CD8-positive, alpha-beta memory T cell (primary cell): ENCODE measurements at regions not wholly inside any gene's neighbourhood (a gene's known extent, or its start where the extent isn't known, plus 50 kb on each side); places are given as distances from the start of the nearest gene placed in this dataset.

Experiments
- CTCF ChIA-PET: fragments of 350-600 bp; sonication (Branson Sonifier 250); formaldehyde crosslinking; loops from one replicate; lab custom pipeline; 2021; ENCODE audit warnings: antibody characterized with exemption; lab: Charles Lee
- POLR2A ChIA-PET: fragments of 350-600 bp; sonication (Branson Sonifier 250); formaldehyde crosslinking; loops from one replicate; lab custom pipeline; 2021; ENCODE audit warnings: antibody characterized with exemption; lab: Charles Lee
- DNase-seq, 5 donors: peaks; one replicate each; pipeline versions ENCODE4 v3.0.0 to v3.0.0-alpha.2; 2020 to 2022; ENCODE audit warnings: mixed read lengths in 1 of 5
- H3K27ac ChIP-seq: one replicate; pipeline ENCODE4 v1.7.0; 2013; ENCODE audit warnings: low read depth, mild to moderate bottlenecking, low read length, moderate library complexity
- H3K27me3 ChIP-seq: 2 replicates; pipeline ENCODE4 v1.7.0; 2013; ENCODE audit warnings: low read length, mild to moderate bottlenecking; ENCODE audit not compliant: insufficient read depth, poor library complexity, severe bottlenecking
- H3K36me3 ChIP-seq: 2 replicates; pipeline ENCODE4 v1.7.0; 2013; ENCODE audit warnings: mild to moderate bottlenecking, low read length, moderate library complexity; ENCODE audit not compliant: insufficient read depth
- H3K4me1 ChIP-seq: 2 replicates; pipeline ENCODE4 v1.7.0; 2013; ENCODE audit warnings: mild to moderate bottlenecking, low read length, moderate library complexity; ENCODE audit not compliant: insufficient read depth
- H3K4me3 ChIP-seq: 2 replicates; pipeline ENCODE4 v1.7.0; 2013; ENCODE audit warnings: mild to moderate bottlenecking, low read length
- H3K9me3 ChIP-seq: 2 replicates; pipeline ENCODE4 v1.7.0; 2013; ENCODE audit warnings: mild to moderate bottlenecking, low read length
- H3K27ac Mint-ChIP-seq, 8 donors: one replicate each; pipeline ENCODE4 v1.8.0; 2020 to 2021; ENCODE audit warnings: mixed read lengths in 8 of 8, mild to moderate bottlenecking in 6 of 8, inconsistent platforms in 3 of 8, moderate library complexity in 3 of 8
- H3K27me3 Mint-ChIP-seq, 2 donors: one replicate each; pipeline ENCODE4 v1.8.0; 2020 to 2021; ENCODE audit warnings: mixed read lengths in 2 of 2, mild to moderate bottlenecking in 1 of 2, moderate library complexity in 1 of 2
- H3K36me3 Mint-ChIP-seq, 3 donors: one replicate each; pipeline ENCODE4 v1.8.0; 2020 to 2021; ENCODE audit warnings: mixed read lengths in 3 of 3, inconsistent platforms in 1 of 3, mild to moderate bottlenecking in 1 of 3
- H3K4me1 Mint-ChIP-seq, 3 donors: one replicate each; pipeline ENCODE4 v1.8.0; 2020 to 2021; ENCODE audit warnings: mixed read lengths in 3 of 3, inconsistent platforms in 1 of 3, mild to moderate bottlenecking in 1 of 3
- H3K4me3 Mint-ChIP-seq, 7 donors: one replicate each; pipeline ENCODE4 v1.8.0; 2020 to 2021; ENCODE audit warnings: mixed read lengths in 7 of 7, mild to moderate bottlenecking in 6 of 7, moderate library complexity in 4 of 7, inconsistent platforms in 2 of 7
- H3K9me3 Mint-ChIP-seq, 5 donors: one replicate each; pipeline ENCODE4 v1.8.0; 2020 to 2022; ENCODE audit warnings: mixed read lengths in 5 of 5, mild to moderate bottlenecking in 3 of 5, moderate library complexity in 2 of 5, inconsistent platforms in 1 of 5

DNA sequence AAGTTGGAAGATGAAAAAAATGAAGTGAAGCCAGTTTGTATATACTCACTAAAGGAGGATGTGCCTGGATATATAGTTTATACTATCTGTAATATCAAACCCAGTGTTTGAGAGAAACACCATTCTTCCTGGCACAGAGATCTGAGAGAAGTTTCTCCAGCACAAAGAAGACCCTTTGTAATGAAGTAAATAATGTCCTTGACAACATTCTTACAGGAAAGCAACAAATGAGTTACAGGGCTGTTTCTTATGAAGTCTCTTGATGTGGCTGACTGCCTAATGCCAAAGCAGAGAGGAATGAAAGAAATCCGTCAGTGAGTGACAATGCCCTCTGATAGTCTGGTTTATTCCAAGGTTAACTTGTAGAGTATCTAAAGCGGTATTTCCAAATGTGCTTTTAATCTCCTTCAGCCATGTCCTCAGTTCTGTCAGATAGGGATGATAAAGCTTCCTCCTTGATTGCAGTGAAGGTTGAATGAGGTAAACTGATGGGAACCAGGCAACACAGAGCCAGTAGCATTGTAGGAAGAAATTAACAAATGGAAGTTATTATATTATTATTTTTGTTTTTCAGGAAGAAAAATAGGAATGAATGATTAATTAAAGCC lies 123.1 kb upstream of the ZNF608 start:
- no peaks in the 10 kb centered on the region for H3K27me3 ChIP-seq
- ChIA-PET CTCF (no interaction called here), POLR2A (no interaction called here)
- no peak overlapping the region for H3K27ac ChIP-seq
- Mint-ChIP-seq H3K27ac (no peak overlapping the region), H3K4me1 (peaks cover 0 to 9% (median 5%) of the 10 kb centered on the region in 3 donors), H3K27me3 (no peaks in the 10 kb centered on the region), H3K9me3 (peaks cover 0 to 16% (median 3%) of the 10 kb centered on the region in 5 donors), H3K4me3 (no peak overlapping the region), H3K36me3 (no peaks in the 10 kb centered on the region)
- no peaks in the 10 kb centered on the region for H3K36me3 ChIP-seq
- no peak for DNase-seq
- no peak overlapping the region for H3K4me3 ChIP-seq
- H3K4me1 ChIP-seq, result no peaks in the 10 kb centered on the region
- no peaks in the 10 kb centered on the region for H3K9me3 ChIP-seq

GRCh38 chr5:124870070-124870469 lies 123.6 kb upstream of the ZNF608 start:
- Histone ChIP-seq H3K36me3 (no peaks in the 10 kb centered on the region), H3K27ac (no peak overlapping the region), H3K4me1 (no peaks in the 10 kb centered on the region), H3K4me3 (no peak overlapping the region), H3K27me3 (no peaks in the 10 kb centered on the region), H3K9me3 (no peaks in the 10 kb centered on the region)
- Mint-ChIP-seq H3K9me3 (peaks cover 0 to 17% (median 3%) of the 10 kb centered on the region in 5 donors), H3K4me3 (no peak overlapping the region), H3K27me3 (no peaks in the 10 kb centered on the region), H3K27ac (no peak overlapping the region), H3K36me3 (no peaks in the 10 kb centered on the region), H3K4me1 (peaks cover 0 to 9% (median 5%) of the 10 kb centered on the region in 3 donors)
- POLR2A ChIA-PET, result no interaction called here
- no peak for DNase-seq
- CTCF ChIA-PET, result no interaction called here

GRCh38 chr5:124871303-124871702 lies 124.9 kb upstream of the ZNF608 start:
- H3K27ac ChIP-seq, result no peak overlapping the region
- Mint-ChIP-seq H3K4me3 (no peak overlapping the region), H3K36me3 (no peaks in the 10 kb centered on the region), H3K27ac (no peak overlapping the region), H3K27me3 (no peaks in the 10 kb centered on the region), H3K4me1 (peaks cover 0 to 9% (median 5%) of the 10 kb centered on the region in 3 donors), H3K9me3 (peaks cover 0 to 16% (median 0%) of the 10 kb centered on the region in 5 donors)
- H3K9me3 ChIP-seq, result no peaks in the 10 kb centered on the region
- CTCF ChIA-PET, result no interaction called here
- no peak for DNase-seq
- POLR2A ChIA-PET, result no interaction called here
- H3K27me3 ChIP-seq, result no peaks in the 10 kb centered on the region
- no peaks in the 10 kb centered on the region for H3K4me1 ChIP-seq
- no peak overlapping the region for H3K4me3 ChIP-seq
- no peaks in the 10 kb centered on the region for H3K36me3 ChIP-seq

GRCh38 chr5:124872086-124872485 lies 125.6 kb upstream of the ZNF608 start:
- no peak overlapping the region for H3K4me3 Mint-ChIP-seq
- H3K4me1 ChIP-seq, result no peaks in the 10 kb centered on the region
- no peak overlapping the region for H3K27ac ChIP-seq
- H3K4me1 Mint-ChIP-seq, result peaks cover 0 to 2% (median 1%) of the 10 kb centered on the region in 3 donors
- H3K36me3 Mint-ChIP-seq, result no peaks in the 10 kb centered on the region
- H3K27me3 ChIP-seq, result no peaks in the 10 kb centered on the region
- H3K27me3 Mint-ChIP-seq, result no peaks in the 10 kb centered on the region
- H3K4me3 ChIP-seq, result no peak overlapping the region
- H3K36me3 ChIP-seq, result no peaks in the 10 kb centered on the region
- ChIA-PET POLR2A (no interaction called here), CTCF (no interaction called here)
- DNase-seq, result no peak
- H3K9me3 ChIP-seq, result no peaks in the 10 kb centered on the region
- H3K27ac Mint-ChIP-seq, result no peak overlapping the region
- peaks cover 0 to 16% (median 0%) of the 10 kb centered on the region in 5 donors for H3K9me3 Mint-ChIP-seq

DNA sequence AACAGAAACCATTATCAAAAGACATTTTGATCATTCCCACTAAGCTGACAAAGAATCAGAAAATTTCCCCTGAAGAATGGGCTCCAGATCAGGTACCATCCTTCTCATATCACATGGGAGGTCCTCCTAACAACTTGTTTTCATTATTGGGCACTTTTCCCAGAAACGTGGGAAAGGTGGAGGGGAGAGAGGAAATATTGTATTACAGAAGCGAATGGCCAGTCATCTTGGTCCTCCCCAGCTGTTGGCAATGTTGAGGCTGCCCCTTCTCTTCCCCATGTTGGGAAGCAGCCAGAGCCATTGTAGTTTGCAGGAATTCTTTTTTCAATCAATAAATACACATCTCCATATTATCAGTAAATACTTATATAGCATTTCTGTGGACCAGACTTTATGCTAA lies 126.2 kb upstream of the ZNF608 start:
- no peak overlapping the region for H3K27ac Mint-ChIP-seq
- no peak overlapping the region for H3K27ac ChIP-seq
- no peaks in the 10 kb centered on the region for H3K36me3 ChIP-seq
- POLR2A ChIA-PET, result no interaction called here
- no peak overlapping the region for H3K4me3 ChIP-seq
- peaks cover 0 to 1% (median 0%) of the 10 kb centered on the region in 3 donors for H3K4me1 Mint-ChIP-seq
- H3K4me3 Mint-ChIP-seq, result no peak overlapping the region
- no peaks in the 10 kb centered on the region for H3K36me3 Mint-ChIP-seq
- H3K27me3 Mint-ChIP-seq, result no peaks in the 10 kb centered on the region
- DNase-seq, result no peak
- CTCF ChIA-PET, result no interaction called here
- peaks cover 0 to 16% (median 0%) of the 10 kb centered on the region in 5 donors for H3K9me3 Mint-ChIP-seq
- H3K4me1 ChIP-seq, result no peaks in the 10 kb centered on the region
- H3K27me3 ChIP-seq, result no peaks in the 10 kb centered on the region
- no peaks in the 10 kb centered on the region for H3K9me3 ChIP-seq

DNA sequence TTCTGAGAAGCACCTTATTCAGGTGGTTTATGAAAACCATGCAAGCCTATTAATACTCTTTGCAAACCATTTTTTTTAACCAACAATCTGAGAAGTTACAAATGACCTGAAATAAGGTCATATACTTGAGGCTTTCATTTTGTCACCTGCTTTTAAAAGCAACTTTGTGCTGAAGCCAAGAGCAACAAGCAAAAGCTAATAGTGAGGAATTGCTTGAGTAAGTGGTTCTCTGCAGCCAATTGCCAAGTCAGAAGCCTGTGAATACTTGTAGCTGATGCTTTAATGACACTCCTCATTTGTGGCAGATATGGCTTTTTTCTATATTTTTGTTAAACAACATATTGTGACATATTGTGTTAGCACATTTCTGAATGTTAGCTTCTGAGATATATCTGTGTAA lies 126.7 kb upstream of the ZNF608 start:
- ChIA-PET CTCF (no interaction called here), POLR2A (no interaction called here)
- no peak overlapping the region for H3K27ac ChIP-seq
- Mint-ChIP-seq H3K4me1 (no peaks in the 10 kb centered on the region), H3K27ac (no peak overlapping the region), H3K9me3 (peaks cover 0 to 12% (median 0%) of the 10 kb centered on the region in 5 donors), H3K36me3 (no peaks in the 10 kb centered on the region), H3K27me3 (no peaks in the 10 kb centered on the region), H3K4me3 (no peak overlapping the region)
- H3K36me3 ChIP-seq, result no peaks in the 10 kb centered on the region
- H3K27me3 ChIP-seq, result no peaks in the 10 kb centered on the region
- no peaks in the 10 kb centered on the region for H3K4me1 ChIP-seq
- DNase-seq, result no peak
- no peak overlapping the region for H3K4me3 ChIP-seq
- no peaks in the 10 kb centered on the region for H3K9me3 ChIP-seq

GRCh38 chr5:124873713-124874112 lies 127.3 kb upstream of the ZNF608 start:
- Mint-ChIP-seq H3K27me3 (no peaks in the 10 kb centered on the region), H3K4me3 (no peak overlapping the region), H3K4me1 (no peaks in the 10 kb centered on the region), H3K9me3 (peaks cover 0 to 12% (median 0%) of the 10 kb centered on the region in 5 donors), H3K27ac (no peak overlapping the region), H3K36me3 (no peaks in the 10 kb centered on the region)
- no peaks in the 10 kb centered on the region for H3K27me3 ChIP-seq
- no peak for DNase-seq
- H3K4me1 ChIP-seq, result no peaks in the 10 kb centered on the region
- ChIA-PET CTCF (no interaction called here), POLR2A (no interaction called here)
- H3K9me3 ChIP-seq, result no peaks in the 10 kb centered on the region
- no peaks in the 10 kb centered on the region for H3K36me3 ChIP-seq
- no peak overlapping the region for H3K27ac ChIP-seq
- no peak overlapping the region for H3K4me3 ChIP-seq

GRCh38 chr5:124876566-124876965 lies 130.1 kb upstream of the ZNF608 start:
- Mint-ChIP-seq H3K4me1 (no peaks in the 10 kb centered on the region), H3K27me3 (no peaks in the 10 kb centered on the region), H3K4me3 (no peak overlapping the region), H3K36me3 (no peaks in the 10 kb centered on the region), H3K9me3 (peaks cover 0 to 7% (median 0%) of the 10 kb centered on the region in 5 donors), H3K27ac (no peak overlapping the region)
- no peaks in the 10 kb centered on the region for H3K9me3 ChIP-seq
- ChIA-PET CTCF (no interaction called here), POLR2A (no interaction called here)
- no peak for DNase-seq
- no peaks in the 10 kb centered on the region for H3K36me3 ChIP-seq
- H3K27ac ChIP-seq, result no peak overlapping the region
- no peaks in the 10 kb centered on the region for H3K27me3 ChIP-seq
- no peaks in the 10 kb centered on the region for H3K4me1 ChIP-seq
- no peak overlapping the region for H3K4me3 ChIP-seq
